HG02759 (cell line): ENCODE measurements at regions not wholly inside any gene's neighbourhood (a gene's known extent, or its start where the extent isn't known, plus 50 kb on each side); places are given as distances from the start of the nearest gene placed in this dataset.
"Not testable (repeated sequence)": the region's sequence is repeated elsewhere in the genome, so short reads cannot be mapped to it uniquely, and the experiment has no call there.

ENCODE experiments used
- ATAC-seq: cut with Tn5 transposase; IDR thresholded peaks from one replicate; pipeline ENCODE4 v1.9.1; 2021; ENCODE audit warnings: mild to moderate bottlenecking, moderate library complexity; ENCODE audit not compliant: unreplicated experiment

DNA sequence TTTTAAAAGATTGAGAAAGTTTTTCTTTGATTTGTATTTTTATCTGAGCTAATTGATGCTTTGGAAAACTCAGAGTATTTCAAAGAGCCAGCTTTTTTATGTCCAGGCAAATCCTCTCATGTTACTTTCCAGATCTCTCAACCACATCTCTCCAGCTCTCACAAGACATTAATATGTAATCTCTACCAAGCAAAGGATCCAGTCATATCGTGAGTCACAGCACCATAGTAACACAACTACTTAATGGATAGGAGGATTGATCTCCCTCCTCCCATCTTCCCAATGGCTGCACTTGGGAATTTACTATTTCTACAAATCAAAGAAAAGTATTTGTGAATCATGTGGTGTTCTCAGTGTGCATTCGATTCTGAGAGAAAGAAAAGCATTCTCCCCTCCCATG, 63.3 kb downstream of the POU4F1 start:
- no peak for ATAC-seq

DNA sequence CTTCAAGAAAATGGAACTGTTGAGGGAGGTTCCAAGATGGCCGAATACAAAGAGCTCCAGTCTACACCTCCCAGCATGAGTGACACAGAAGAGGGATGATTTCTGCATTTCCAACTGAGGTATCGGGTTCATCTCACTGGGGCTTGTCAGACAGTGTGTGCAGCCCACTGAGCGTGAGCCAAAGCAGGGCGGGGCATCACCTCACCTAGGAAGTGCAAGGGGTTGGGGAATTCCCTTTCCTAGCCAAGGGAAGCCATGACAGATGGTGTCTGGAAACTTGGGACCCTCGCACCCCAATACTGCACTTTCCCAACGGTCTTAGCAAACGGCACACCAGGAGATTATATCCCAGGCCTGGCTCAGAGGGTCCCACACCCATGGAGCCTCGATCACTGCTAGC, 77.3 kb downstream of the POU4F1 start:
- not testable (repeated sequence) for ATAC-seq

DNA sequence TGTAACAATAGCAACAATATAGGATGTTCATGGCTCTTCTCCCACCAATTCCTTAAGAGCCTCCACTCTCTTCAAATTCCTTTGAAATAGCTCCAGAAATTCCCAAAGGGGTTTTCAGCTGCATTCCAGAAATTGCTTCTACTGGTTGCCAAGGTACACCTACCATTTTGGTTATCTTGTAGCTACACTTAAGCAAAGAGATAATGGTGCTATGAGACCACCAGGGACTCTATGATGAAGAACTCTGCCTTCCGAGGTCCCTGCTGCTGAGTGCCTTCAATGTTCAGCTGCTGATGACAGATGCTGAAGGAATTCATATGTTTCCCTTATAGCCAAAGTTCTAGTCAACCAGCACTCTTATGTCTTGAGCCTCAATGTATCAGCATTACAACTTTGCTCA, 78.4 kb downstream of the POU4F1 start:
- ATAC-seq, result no peak

DNA sequence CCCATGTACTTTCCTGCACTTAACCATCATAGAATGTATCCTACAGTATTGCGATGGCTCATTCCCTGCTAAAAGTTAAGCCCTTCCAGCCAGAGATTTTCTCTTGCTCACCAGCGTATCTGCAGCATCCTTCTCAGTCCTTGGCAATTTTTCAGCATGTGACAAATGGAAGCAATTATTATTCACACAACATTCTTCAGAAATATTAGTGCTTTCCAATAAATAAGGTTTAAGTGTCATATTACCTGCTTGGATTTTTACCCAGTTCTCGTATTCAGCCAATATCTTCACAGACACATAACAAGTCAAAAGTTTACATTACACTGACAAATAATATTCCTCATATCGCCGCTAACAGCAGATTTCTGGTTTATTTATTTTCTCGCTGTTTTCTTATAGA, 82.3 kb downstream of the POU4F1 start:
- no peak for ATAC-seq

DNA sequence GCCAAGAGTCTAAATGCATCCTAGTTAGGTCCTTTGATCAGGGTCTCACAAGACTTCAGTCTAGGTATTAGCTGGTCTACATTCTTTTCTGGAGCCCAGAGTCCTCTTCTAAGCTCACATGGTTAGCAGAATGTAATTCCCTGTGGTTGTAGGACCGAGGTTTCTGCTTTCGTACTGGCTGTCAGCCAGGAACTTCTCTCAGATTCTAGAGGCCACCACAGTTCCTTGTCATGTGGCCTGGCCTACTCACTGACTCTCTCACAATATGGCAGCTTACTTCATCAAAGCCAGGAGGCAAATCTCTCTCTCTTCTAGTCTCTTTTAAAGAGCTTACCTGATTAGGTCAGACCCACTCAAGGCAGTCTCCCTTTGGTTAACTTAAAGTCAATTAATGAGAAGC, 82.9 kb downstream of the POU4F1 start:
- no peak for ATAC-seq

DNA sequence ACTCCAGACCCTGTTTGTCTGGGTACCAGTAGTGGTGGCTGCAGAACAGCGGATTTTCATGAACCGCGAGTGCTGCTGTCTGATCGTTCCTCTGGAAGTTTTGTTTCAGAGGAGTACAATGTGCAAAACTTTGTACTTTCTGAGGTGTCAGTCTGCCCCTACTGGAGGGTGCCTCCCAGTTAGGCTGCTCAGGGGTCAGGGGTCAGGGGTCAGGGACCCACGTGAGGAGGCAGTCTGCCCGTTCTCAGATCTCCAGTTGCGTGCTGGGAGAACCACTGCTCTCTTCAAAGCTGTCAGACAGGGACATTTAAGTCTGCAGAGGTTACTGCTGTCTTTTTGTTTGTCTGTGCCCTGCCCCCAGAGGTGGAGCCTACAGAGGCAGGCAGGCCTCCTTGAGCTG, 84.9 kb downstream of the POU4F1 start:
- not testable (repeated sequence) for ATAC-seq

DNA sequence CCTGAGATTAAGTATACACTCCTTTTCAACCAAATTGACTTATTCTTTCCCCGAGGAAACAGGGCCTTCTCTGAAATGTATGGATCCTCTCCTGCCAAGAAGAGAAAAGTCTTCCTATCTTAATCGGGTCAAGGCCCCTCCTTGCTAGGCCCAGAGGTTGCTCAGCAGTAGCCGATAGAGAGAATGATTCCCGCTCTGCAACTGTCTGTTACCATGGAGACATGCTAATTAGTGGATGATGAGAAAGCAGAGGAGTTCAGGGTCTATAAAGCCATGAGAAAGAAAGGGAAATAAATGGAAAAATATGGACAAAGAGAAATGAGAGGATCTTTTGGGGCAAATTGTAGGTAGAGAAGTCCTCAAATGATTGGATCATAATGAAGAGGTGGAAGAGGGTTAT, 103.5 kb downstream of the POU4F1 start:
- ATAC-seq, result no peak

DNA sequence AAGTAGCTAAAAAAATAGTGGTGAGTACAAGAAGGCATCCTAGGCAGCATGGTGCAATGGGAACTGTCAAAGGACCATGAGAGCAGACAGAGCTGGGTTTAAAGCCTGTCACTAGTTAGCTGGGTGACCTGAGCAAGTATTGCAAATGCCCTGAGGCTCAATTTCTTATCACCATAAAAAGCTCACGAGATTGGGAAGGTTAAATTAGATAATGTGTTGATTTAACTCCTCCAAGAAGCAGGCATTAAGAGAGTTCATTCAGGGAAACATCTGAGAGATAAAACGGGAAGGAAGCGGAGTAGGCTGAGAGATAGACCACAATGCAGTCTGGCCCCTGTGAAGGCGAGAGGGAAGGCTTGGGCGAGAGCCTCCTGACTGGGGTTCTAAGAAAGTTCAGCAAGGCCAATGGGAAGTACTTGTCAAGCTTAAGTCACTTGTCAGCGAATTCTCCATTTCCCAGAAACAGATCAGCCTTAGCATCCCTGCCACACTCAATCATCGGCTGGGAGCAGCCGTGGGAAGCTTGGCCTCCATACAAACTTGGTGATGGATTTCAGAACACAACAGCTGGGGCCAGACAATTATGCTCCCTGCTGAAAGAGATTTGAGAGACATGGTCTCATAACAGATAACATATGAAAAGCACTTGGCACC, 105.5 kb downstream of the POU4F1 start:
- no peak for ATAC-seq

DNA sequence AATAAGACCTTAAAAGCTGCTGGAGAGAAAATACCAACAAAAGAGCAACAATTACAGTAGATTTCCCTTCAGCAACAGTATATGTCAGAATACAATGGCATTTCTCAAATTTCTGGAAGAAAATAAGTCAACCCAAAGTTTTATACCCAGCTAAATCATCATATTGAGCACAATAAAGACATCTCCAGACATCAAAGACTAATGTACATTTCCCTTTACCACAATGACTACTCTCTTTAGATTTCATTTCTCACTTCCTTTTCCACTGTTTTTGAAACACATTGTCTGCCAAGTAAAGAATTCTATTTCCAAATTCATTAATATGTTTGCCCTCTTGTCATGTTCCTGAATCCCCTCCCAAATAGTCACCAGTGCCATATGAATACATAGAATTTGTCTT, 111.4 kb downstream of the POU4F1 start:
- no peak for ATAC-seq

DNA sequence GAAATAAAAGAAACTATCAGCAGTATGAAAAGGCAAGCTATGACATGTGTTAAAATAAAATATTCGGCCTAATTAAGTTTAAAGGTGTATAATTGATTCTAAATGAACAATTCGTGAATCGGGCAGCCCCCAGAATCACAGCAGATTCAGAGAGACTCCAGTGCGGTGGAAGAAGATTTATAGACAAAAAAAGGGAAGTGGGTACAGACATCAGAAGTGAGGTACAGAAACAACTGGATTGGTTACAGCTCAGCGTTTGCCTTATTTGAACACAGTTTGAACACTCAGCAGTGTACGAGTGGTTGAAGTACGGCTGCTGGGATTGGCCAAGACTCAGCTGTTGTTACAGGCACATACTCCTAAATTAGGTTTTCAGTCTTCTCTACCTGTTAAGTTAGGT, 113.1 kb downstream of the POU4F1 start:
- not testable (repeated sequence) for ATAC-seq

DNA sequence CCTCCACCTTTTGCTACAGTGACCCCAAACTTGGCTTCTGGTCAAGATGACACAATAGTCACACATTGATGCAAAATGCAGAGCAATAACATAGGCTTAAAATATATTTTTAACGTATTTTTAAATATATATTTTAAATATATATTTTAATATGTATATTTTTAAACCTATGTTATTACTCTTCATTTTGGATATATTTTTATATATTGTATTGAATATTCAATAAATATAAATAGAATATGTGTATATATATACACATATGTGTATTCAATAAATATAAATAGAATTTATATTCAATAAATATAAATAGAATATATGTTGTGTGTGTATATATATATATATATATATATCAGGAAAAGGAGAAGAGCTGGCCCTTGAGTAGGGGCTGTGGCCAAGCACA, 115.6 kb downstream of the POU4F1 start:
- no peak for ATAC-seq

DNA sequence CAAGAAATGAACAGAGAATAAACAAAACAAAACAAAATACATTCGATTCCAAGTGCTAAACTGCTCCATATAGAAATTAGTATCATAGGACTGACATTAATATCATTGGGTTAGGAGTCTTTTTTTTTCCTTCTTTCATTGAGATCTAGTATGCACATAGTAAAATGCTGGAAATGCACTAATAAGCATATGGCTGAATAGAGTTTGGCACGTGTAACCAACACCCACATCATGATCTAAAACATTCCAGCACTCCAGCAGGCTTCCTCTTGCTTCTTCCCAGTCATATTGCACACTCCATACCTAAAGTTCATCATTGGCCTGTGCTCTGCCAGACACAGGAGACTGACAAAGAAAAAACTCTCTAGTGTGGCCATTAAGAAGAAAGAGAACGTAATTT, 117.5 kb downstream of the POU4F1 start:
- no peak for ATAC-seq

DNA sequence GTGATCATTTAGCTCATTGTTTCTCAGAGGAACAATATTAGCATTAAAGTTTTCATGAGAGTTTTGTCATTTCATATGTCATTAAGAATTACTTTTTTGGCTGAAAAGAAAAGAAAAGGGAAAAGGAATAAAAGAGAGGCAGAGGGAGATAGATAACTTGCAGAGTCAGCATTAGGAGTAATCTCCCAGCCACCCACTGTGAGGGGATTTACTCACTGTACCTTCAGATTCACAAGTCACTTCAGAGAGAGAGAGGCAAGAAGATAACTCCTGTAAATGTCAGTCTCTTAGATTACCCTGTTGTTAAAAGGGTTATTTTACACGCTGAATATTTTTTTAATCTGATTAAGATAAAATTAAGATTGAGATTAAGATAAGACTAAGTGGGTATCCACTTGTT, 125.2 kb downstream of the POU4F1 start:
- no peak for ATAC-seq

DNA sequence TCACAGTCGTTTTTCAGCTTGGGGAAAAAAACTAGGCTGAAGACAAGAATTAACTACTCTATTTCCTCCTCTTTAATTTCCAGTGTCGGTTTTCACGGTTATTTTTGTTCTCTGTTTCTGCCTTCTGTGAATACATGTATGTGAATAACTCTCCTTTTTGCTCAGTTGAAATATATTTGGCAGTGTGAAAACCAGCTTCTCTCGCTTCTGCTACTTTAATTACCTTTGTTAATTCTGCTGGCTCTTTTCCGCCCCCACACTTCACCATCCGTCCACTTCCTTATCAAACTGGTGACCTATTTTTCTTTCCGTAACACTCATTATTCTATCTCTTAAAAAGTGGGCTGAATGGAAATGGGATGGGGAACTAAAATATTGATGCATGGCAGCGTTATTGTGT, 126.4 kb downstream of the POU4F1 start:
- ATAC-seq, result no peak

DNA sequence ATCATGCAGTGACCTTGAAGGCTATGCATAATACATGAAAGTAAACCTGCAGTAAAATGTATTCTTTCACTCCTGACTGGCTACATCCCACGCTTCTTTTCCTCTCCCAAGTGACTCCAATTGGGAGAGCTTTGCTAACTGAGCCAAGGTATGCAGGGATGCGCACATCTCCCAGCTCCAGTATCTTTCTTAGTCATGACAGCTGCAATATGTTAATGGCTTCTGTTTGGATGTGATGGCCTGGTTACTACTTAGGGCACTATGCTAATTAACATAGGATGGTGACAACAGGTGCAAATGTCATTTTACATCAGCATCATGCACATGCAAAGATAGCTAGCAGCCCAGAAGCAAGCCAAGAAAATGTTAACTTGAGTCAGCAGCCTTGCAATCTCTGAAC, 134.7 kb downstream of the POU4F1 start:
- no peak for ATAC-seq

DNA sequence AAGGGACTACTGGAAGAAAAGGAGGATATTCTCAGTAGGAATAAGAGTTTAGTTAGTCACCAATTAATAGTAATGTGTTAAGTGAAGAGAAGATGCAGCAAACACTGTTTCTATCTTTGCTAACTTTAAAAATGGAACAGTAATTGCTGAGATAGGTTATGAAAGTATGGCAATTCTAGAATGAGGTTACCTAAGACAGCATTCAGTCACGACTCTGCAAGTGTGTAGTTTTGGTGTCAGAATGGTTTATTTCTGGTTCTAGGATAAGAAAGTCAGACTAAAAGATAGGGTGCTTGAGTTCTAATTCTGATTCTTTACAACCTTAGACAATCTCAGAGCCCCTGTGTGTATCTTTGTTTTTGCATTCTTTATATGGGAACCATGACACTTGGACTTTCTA, 138.1 kb downstream of the POU4F1 start:
- ATAC-seq, result no peak

DNA sequence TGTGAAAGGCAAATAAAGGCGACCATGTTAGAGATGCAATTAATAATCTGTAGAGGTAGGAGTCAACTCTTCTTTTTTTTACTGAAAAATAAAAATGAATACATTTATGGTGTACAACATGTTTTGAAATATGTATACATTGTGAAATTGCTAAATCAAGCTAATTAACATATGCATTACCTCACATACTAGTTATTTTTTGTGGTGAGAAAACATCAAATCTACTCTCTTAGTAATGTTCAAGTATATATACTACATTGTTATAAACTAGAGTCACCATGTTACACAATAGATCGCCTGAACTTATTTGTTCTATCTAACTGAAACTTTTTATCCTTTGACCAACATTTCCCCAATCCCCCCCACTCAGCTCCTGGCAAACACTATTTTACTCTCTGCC, 143.2 kb downstream of the POU4F1 start:
- ATAC-seq, result no peak

DNA sequence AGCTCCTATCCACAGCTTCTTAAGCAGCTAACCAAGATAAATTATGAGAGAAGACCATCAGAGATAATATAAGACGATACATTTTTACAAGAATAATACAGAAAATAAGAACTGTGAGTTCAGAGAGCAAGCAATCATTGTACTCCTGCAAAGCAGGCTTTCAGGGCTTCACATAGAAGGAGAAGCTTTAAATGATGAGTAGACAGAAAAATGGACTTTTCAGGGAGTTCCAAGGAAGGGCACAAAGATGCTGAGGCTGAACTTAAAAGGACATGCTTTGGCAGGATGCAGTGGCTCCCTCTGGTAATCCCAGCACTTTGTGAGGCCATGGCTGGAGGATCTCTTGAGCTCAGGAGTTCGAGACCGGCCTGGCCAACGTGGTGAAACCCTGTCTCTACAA, 159.5 kb downstream of the POU4F1 start:
- no peak for ATAC-seq

DNA sequence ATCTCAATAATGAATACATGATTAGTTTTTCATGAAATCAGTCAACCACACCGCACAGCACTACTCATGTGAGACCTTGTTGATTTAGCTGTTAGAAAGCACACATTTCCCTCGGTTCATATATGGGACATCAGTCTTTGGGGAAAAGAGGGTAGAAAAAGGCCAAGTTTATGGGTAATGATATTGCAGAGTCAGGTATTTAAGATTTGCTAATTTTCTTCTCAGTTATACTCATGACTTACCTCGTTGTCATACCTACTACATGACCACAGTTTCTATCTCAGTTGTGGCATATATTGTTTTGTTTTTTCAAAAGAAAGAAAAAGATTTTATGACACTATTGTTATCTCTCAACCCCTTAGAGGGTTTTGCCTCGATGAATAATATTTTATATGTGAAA, 165.6 kb downstream of the POU4F1 start:
- ATAC-seq, result no peak

DNA sequence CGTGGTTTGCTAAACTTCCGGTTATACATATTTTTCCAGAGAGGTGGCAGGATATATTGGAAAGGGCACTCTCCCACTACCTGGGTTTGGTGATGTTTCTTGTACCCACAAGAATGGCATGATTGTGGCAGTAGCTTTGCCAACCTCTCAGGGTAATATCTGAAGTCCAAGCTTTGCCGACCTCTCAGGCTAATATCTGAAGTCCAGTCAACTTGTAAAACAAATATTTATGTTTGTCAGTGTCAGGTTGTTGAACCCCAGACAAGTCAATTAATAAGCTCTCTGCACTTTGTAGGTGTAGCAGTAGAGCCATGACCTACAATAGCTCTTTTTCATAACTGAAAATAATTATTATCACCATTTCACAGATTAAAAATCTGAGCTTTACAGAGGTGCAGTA, 167.0 kb downstream of the POU4F1 start:
- ATAC-seq, result no peak

DNA sequence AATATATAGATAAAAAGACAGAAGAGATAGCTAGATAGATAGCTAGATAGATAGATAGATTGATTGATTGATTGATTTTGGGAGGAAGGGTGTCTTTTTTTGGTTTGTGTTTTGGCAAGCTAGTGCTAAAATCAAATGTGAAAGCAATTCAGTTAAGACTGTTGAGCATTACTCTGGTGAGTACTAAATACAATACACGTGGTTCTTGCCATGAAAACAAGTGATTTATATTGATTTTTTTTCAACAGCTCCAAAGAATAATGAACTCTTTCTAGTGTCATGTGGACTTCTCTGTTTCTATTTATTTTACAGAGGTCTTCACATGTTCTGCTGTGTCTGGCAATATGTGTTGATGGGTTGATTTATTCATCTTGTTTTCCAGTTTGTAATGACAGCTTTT, 172.0 kb downstream of the POU4F1 start:
- ATAC-seq, result no peak

DNA sequence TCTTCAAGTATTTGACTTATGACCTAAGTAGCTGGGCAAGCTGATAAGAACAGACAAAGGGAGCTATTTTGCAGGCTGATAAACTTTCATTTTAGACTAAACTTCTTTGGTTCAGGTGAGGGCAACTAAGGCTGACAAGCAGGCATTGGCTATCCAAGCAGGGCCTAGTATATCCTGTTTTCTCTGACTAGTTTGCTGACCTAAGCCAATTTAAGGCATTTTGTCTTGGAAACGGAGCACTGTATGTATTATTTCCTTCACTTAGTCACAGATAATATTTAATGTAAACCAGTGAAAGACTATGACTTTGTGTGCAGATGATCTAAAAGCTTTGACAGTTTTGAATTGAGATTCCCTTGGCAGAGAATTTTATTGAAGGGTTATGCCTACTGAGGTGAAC, 172.5 kb downstream of the POU4F1 start:
- ATAC-seq, result no peak

DNA sequence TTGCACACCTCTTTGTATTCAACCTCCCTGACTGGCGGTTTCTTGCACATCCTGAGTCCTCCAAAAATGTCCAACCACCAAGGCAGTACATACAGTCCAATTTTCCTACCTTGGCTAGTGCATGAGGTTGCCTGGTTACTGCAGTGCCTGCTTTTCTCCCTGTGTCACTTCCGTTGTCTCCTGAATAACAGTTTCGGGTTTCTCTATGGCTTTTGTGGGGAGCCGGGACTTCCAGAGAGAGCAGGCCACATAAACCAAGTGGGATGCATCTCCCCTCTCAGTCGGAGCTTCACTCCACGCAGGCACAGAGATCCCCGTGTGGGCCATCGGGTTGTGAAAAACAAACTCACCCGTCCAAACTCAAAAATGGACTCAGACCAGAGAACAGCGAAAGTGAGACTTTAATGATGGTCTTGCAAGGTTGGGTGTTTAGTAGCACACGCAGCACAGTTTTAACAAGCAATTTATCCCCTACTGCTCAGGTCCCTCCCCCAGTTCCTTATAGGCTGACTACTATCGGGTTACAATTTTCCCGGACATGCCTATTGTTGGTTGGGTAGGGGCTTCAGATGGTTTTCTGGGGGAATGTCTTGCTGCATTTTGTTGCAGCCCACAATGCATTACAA, 173.1 kb downstream of the POU4F1 start:
- no peak for ATAC-seq
